ENCODE measurements at regions not wholly inside any gene's neighbourhood (a gene's known extent, or its start where the extent isn't known, plus 50 kb on each side); places are given as distances from the start of the nearest gene placed in this dataset.

- no peak overlapping the region for H3K4me2 ChIP-seq (ENCODE audit: insufficient read depth in 1 of 2, low read depth in 2 of 2, low read length in 2 of 2)
- no peaks in the 10 kb centered on the region for H3K9me3 ChIP-seq (ENCODE audit: insufficient read depth in 2 of 2, low read depth in 1 of 2, low read length in 1 of 2)
- H3K4me3 ChIP-seq (ENCODE audit: extremely low read depth in 1 of 4, insufficient read depth in 2 of 4, low read depth in 3 of 4, low read length in 4 of 4) = no peak overlapping the region
- no peaks in the 10 kb centered on the region for H3K23me2 ChIP-seq (ENCODE audit: low read depth, low read length)
- no peak overlapping the region for H2BK12ac ChIP-seq (ENCODE audit: low read depth, low read length)
- peaks cover 0 to 9% (median 1%) of the 10 kb centered on the region in 4 experiments; a peak in 2 of 7 replicates for H3K4me1 ChIP-seq (replicated peaks in 1 of 4; ENCODE audit: control insufficient read depth in 3 of 4, insufficient read depth in 4 of 4, low read length in 3 of 4)
- TF ChIP-seq TBP (IDR thresholded peaks at IDR 0.05; ENCODE audit: low read depth, low read length) (no peak), POLR2AphosphoS5 (IDR thresholded peaks at IDR 0.05; ENCODE audit: low read depth, low read length) (no peak), TAF1 (IDR thresholded peaks at IDR 0.05; ENCODE audit: low read depth, low read length) (no peak), PHF8 (conservative IDR thresholded peaks at IDR 0.05; ENCODE audit: low read depth, low read length) (no peak), POU5F1 (IDR thresholded peaks at IDR 0.05; ENCODE audit: low read depth, low read length) (no peak), MAX (IDR thresholded peaks at IDR 0.05) (no peak), RBBP5 (IDR thresholded peaks at IDR 0.05; ENCODE audit: borderline replicate concordance, low read depth, low read length) (no peak), CTBP2 (IDR thresholded peaks at IDR 0.05; ENCODE audit: borderline replicate concordance, insufficient read depth, insufficient read length, low read length) (no peak), TCF12 (IDR thresholded peaks at IDR 0.05; ENCODE audit: low read depth, low read length) (no peak), RFX5 (IDR thresholded peaks at IDR 0.05; ENCODE audit: borderline replicate concordance, low read depth, low read length) (no peak), MAFK (IDR thresholded peaks at IDR 0.05; ENCODE audit: low read depth, low read length) (no peak), SRF (IDR thresholded peaks at IDR 0.05; ENCODE audit: low read depth, low read length) (no peak), CBX5 (IDR thresholded peaks at IDR 0.05; ENCODE audit: low read depth, low read length) (no peak)
- no peaks in the 10 kb centered on the region; the same call in 1 of the 2 replicates for H3K79me1 ChIP-seq (ENCODE audit: low read depth, low read length)
- H2BK20ac ChIP-seq (ENCODE audit: low read length) = no peak overlapping the region
- no peaks in the 10 kb centered on the region for H3K27me3 ChIP-seq (replicated peaks in 1 of 4; ENCODE audit: control insufficient read depth in 3 of 4, extremely low read depth in 1 of 4, insufficient read depth in 3 of 4, low read length in 3 of 4)
- DNase-seq (ENCODE audit: low read depth in 1 of 2, low spot score in 2 of 2) = no peak
- no peak overlapping the region for H2BK5ac ChIP-seq (ENCODE audit: low read depth, low read length)
- no peak overlapping the region for H3K18ac ChIP-seq (ENCODE audit: extremely low read depth, low read length)
- no peak overlapping the region for H4K91ac ChIP-seq (replicated peaks; ENCODE audit: insufficient read length, low read length)
- FAIRE-seq = no peak
- H4K5ac ChIP-seq (ENCODE audit: insufficient read length, low read depth, low read length) = no peak overlapping the region
- H4K20me1 ChIP-seq (replicated peaks in 1 of 2; ENCODE audit: control insufficient read depth in 1 of 2, insufficient read depth in 2 of 2, low read length in 2 of 2) = no peaks in the 10 kb centered on the region
- no peak overlapping the region for H3K9ac ChIP-seq (replicated peaks in 1 of 4; ENCODE audit: extremely low read depth in 1 of 4, low read depth in 3 of 4, low read length in 3 of 4)
- H3K36me3 ChIP-seq (ENCODE audit: control insufficient read depth in 2 of 4, insufficient read depth in 4 of 4, low read length in 3 of 4) = no peaks in the 10 kb centered on the region
- no peaks in the 10 kb centered on the region for H3K79me2 ChIP-seq (ENCODE audit: control insufficient read depth in 1 of 2, insufficient read depth in 2 of 2, low read length in 2 of 2)
- no peak overlapping the region for H2BK15ac ChIP-seq (ENCODE audit: low read length)
- peak overlapping the region; percentile 29; the same call in 1 of the 2 replicates for H2AFZ ChIP-seq (ENCODE audit: low read length)
- H3K23ac ChIP-seq (ENCODE audit: insufficient read length) = no peak overlapping the region
- H2AK5ac ChIP-seq (ENCODE audit: low read depth, low read length) = no peak overlapping the region
- 79% methylated on average over 3 of the region's 3 CpGs; no CpG with 5 or more reads in 1 of the 2 experiments for WGBS, 2 experiments (ENCODE audit: extremely low coverage in 1 of 2, insufficient coverage in 1 of 2, insufficient read length in 1 of 2, insufficient replicate concordance in 2 of 2, low coverage in 1 of 2, low lambda C conversion rate in 2 of 2, missing lambda C conversion rate in 1 of 2)
- no peak overlapping the region for H4K8ac ChIP-seq (ENCODE audit: extremely low read depth, insufficient read depth, low read length)
- H3K27ac ChIP-seq (ENCODE audit: low read depth, low read length) = no peak overlapping the region
- ChIA-PET POLR2A (ENCODE audit: partially characterized antibody) (no interaction called here), CTCF (ENCODE audit: partially characterized antibody) (interaction anchor here (0.7 to 1.1 kb wide), 2 partner anchors 10 to 31 kb away, joined by 3 read pairs; no protein-coding TSS in a partner anchor)
- no peak overlapping the region for H3K4ac ChIP-seq (replicated peaks; ENCODE audit: insufficient read length, low read depth, low read length)
- H3K14ac ChIP-seq (ENCODE audit: insufficient read length) = no peak overlapping the region
- H3K56ac ChIP-seq (replicated peaks; ENCODE audit: insufficient read length, low read depth, low read length) = no peak overlapping the region
- H2BK120ac ChIP-seq (replicated peaks; ENCODE audit: low read depth, low read length) = no peak overlapping the region
These were observed 138.0 kb downstream of the ENC1 start for GRCh38 chr5:74502479-74502950.
